GM12864 (cell line): ENCODE measurements at regions not wholly inside any gene's neighbourhood (a gene's known extent, or its start where the extent isn't known, plus 50 kb on each side); places are given as distances from the start of the nearest gene placed in this dataset.

Source experiments
- DNase-seq: peaks from one replicate; pipeline ENCODE4 v3.0.0-alpha.2; 2011; ENCODE audit warnings: low read depth
- H3K4me3 ChIP-seq: 2 replicates; pipeline ENCODE4 v1.5.1; 2011; ENCODE audit warnings: mild to moderate bottlenecking, low read depth, low read length, control low read depth
- CTCF ChIP-seq: IDR thresholded peaks from 2 replicates; pipeline ENCODE4 v1.5.1; 2011; ENCODE audit warnings: low read depth, mild to moderate bottlenecking, moderate library complexity, low read length, control low read depth, inconsistent platforms; ENCODE audit errors: missing control alignments

- H3K4me3 ChIP-seq: no peak overlapping the region
- TF ChIP-seq CTCF: no peak
- no peak for DNase-seq
These were observed 229.8 kb upstream of the TEX13C start for GRCh38 chrX:125089761-125090445.

- no peak for TF ChIP-seq CTCF
- H3K4me3 ChIP-seq: no peak overlapping the region
- no peak for DNase-seq
These were observed 225.8 kb upstream of the TEX13C start for GRCh38 chrX:125093852-125094251.

DNA sequence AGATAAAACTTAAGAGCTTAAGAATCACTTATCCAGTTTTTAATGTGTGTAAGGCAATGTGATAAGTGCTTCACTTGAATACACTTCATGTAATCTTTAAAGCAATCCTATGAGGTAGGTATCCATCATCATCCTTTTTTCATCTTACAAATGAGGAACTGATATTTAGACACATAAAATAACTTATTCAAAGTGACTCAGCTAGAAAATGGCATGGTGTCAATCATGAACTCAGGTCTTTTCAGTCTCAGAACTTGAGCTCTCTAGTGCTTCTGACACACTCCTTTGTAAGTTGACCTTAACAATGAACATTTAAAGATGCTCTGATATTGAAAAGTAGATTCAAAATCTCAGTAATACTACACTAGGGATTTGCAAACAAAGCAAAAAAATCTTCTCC, 224.8 kb upstream of the TEX13C start:
- DNase-seq: no peak
- TF ChIP-seq CTCF: no peak
- H3K4me3 ChIP-seq: no peak overlapping the region

DNA sequence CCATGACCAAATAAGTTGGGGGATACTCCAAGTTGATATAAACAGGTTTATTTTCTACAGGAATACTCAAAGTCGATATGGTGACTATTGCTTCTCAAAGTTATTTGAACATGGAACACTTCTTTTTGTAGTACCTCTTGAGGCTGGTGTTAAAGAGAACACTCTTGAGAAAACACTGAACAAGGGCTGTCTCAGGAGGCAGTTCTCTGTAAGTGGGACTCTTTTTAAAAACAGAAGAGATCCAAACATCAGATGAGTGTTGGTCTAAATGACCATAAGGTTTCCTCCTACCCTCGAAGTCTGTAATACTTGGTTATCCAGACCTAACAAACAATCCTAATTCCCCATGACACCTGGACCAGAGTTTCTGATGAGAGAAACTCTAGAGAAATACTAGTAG, 223.2 kb upstream of the TEX13C start:
- DNase-seq: no peak
- TF ChIP-seq CTCF: no peak
- H3K4me3 ChIP-seq: no peak overlapping the region

DNA sequence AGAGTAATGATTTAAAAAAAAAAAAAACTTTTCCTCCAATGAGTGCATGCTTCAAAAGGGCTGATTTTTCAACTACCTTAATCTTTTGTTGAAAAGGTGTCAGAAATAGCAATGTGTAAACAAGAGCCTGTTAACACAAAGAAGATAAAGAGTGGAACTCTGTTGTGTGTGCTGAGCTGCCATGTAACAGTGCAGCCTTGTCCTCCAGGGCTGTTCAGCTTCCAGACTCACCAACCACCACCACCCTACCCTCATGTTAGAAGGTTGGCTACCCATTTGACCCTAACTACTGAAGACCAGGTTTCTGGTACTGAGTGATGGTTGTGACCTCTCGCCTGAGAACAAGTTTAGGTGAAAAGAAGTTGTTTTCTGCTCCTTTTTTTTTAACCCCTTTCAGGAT, 222.8 kb upstream of the TEX13C start:
- DNase-seq: no peak
- no peak for TF ChIP-seq CTCF
- no peak overlapping the region for H3K4me3 ChIP-seq

DNA sequence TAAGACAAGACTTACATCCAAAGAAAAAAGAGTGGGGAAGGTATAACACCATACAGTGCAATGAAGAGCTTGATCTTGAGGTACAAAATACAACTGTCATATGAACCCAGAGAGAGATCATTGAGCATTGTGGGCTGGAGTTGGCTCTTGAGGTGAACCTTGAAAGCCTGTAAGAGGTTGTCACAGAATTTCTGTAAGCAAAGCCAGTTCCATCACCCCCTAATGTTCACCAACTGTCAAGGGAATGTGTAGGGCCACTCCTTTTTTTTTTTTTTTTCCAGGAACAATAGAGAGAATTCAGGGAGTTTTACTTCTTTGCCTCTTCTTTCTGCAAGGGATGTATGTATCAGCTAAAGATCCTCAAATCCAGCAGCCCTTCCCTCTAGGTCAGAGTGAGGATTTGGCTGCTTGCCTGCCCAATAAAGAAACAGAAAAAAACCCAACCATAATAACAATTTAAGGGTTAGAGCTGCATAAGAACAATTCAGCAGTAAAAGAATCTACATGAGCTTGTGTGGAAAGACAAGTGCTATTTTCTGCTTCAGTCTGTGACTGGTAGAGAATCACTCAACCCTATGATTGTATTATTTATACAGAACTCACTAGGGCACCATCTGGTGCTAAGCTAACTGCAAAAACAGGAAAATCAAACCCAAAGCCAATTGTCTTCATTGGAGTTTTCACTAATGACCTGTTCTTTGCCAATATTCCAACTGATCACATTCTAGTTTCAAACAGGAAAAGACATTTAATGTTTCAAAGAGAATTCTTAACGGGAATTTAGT, 217.5 kb upstream of the TEX13C start:
- TF ChIP-seq CTCF: no peak
- H3K4me3 ChIP-seq: no peak overlapping the region
- no peak for DNase-seq

GRCh38 chrX:125103693-125104092, 216.0 kb upstream of the TEX13C start:
- H3K4me3 ChIP-seq: no peak overlapping the region
- no peak for DNase-seq
- TF ChIP-seq CTCF: no peak
